ENCODE measurements at regions not wholly inside any gene's neighbourhood (a gene's known extent, or its start where the extent isn't known, plus 50 kb on each side); places are given as distances from the start of the nearest gene placed in this dataset.
"Not testable (repeated sequence)": the region's sequence is repeated elsewhere in the genome, so short reads cannot be mapped to it uniquely, and the experiment has no call there.

- TF ChIP-seq MAX (IDR thresholded peaks at IDR 0.05; ENCODE audit: low read depth); SMC3 (IDR thresholded peaks at IDR 0.05; ENCODE audit: low read depth, low read length); CTCF (IDR thresholded peaks at IDR 0.05); POLR2AphosphoS5 (IDR thresholded peaks at IDR 0.05; ENCODE audit: low read depth, low read length); YY1 (IDR thresholded peaks at IDR 0.05; ENCODE audit: low read depth); REST (IDR thresholded peaks at IDR 0.05; ENCODE audit: low read depth, low read length); PBX3 (IDR thresholded peaks at IDR 0.05); CHD2 (IDR thresholded peaks at IDR 0.05; ENCODE audit: low read length, partially characterized antibody): not testable (repeated sequence)
Measured at GRCh38 chr5:136735611-136736010, 370.3 kb upstream of the TRPC7 start.

Data from SK-N-SH (cell line).